HT1080 (cell line): ENCODE measurements at regions not wholly inside any gene's neighbourhood (a gene's known extent, or its start where the extent isn't known, plus 50 kb on each side); places are given as distances from the start of the nearest gene placed in this dataset.

Experiments used
- DNase-seq: peaks from one replicate; pipeline ENCODE4 v3.0.0-alpha.2; 2015; ENCODE audit warnings: low read depth

GRCh38 chr12:13841358-13841757 lies 140.0 kb downstream of the GRIN2B start:
- no peak for DNase-seq

GRCh38 chr12:13839365-13840336 lies 141.8 kb downstream of the GRIN2B start:
- DNase-seq, result no peak

- DNase-seq, result no peak
Measured at GRCh38 chr12:13836099-13836498, 145.3 kb downstream of the GRIN2B start.

GRCh38 chr12:13835652-13836051 lies 145.8 kb downstream of the GRIN2B start:
- no peak for DNase-seq

- no peak for DNase-seq
Measured at GRCh38 chr12:13834241-13834640, 147.2 kb downstream of the GRIN2B start.

GRCh38 chr12:13817131-13817530 lies 164.3 kb downstream of the GRIN2B start:
- peak; percentile 5 for DNase-seq

GRCh38 chr12:13816394-13816793 lies 165.0 kb downstream of the GRIN2B start:
- no peak for DNase-seq

- DNase-seq, result no peak
Measured at GRCh38 chr12:13812168-13812567, 169.2 kb downstream of the GRIN2B start.

GRCh38 chr12:13811061-13811460 lies 170.3 kb downstream of the GRIN2B start:
- DNase-seq, result no peak

- DNase-seq, result no peak
Measured at GRCh38 chr12:13805041-13805440, 176.4 kb downstream of the GRIN2B start.

GRCh38 chr12:13801543-13801942 lies 179.9 kb downstream of the GRIN2B start:
- no peak for DNase-seq

GRCh38 chr12:13799574-13799973 lies 181.8 kb downstream of the GRIN2B start:
- DNase-seq, result no peak

- DNase-seq, result no peak
Measured at GRCh38 chr12:13798162-13798561, 183.2 kb downstream of the GRIN2B start.

GRCh38 chr12:13794706-13795105 lies 186.7 kb downstream of the GRIN2B start:
- DNase-seq, result no peak

GRCh38 chr12:13790317-13790716 lies 191.1 kb downstream of the GRIN2B start:
- no peak for DNase-seq

GRCh38 chr12:13788626-13789025 lies 192.8 kb downstream of the GRIN2B start:
- DNase-seq, result no peak

- DNase-seq, result no peak
Measured at GRCh38 chr12:13786646-13787045, 194.8 kb downstream of the GRIN2B start.

GRCh38 chr12:13784504-13784903 lies 196.9 kb downstream of the GRIN2B start:
- no peak for DNase-seq

GRCh38 chr12:13780453-13780852 lies 200.9 kb downstream of the GRIN2B start:
- DNase-seq, result no peak

- no peak for DNase-seq
Measured at GRCh38 chr12:13777374-13777773, 204.0 kb downstream of the GRIN2B start.

GRCh38 chr12:13772264-13772663 lies 209.1 kb downstream of the GRIN2B start:
- DNase-seq, result no peak

- no peak for DNase-seq
Measured at GRCh38 chr12:13770576-13770975, 210.8 kb downstream of the GRIN2B start.

GRCh38 chr12:13769966-13770365 lies 211.4 kb downstream of the GRIN2B start:
- DNase-seq, result no peak
